Mesenchymal stem cell (in vitro differentiated cells and primary cell): ENCODE measurements at regions not wholly inside any gene's neighbourhood (a gene's known extent, or its start where the extent isn't known, plus 50 kb on each side); places are given as distances from the start of the nearest gene placed in this dataset.

ENCODE experiments used
- DNase-seq: peaks from one replicate; pipeline ENCODE4 v3.0.0-alpha.2; 2013
- H2AFZ ChIP-seq: one replicate; pipeline ENCODE4 v1.6.1; 2013; ENCODE audit warnings: low read depth, mild to moderate bottlenecking, control low read depth, inconsistent platforms, low read length, moderate library complexity
- H2AK5ac ChIP-seq: 2 replicates; pipeline ENCODE4 v1.6.1; 2013; ENCODE audit warnings: low read length, moderate library complexity, mild to moderate bottlenecking, inconsistent platforms; ENCODE audit not compliant: severe bottlenecking
- H2BK120ac ChIP-seq: one replicate; pipeline ENCODE4 v1.6.1; 2013; ENCODE audit warnings: low read depth, mild to moderate bottlenecking, inconsistent platforms, low read length, moderate library complexity
- H2BK12ac ChIP-seq, 2 experiments: one replicate each; pipeline ENCODE4 v1.6.1; 2013; ENCODE audit warnings: inconsistent platforms in 2 of 2, low read length in 2 of 2, mild to moderate bottlenecking in 2 of 2, moderate library complexity in 2 of 2, control low read depth in 1 of 2
- H2BK15ac ChIP-seq: one replicate; pipeline ENCODE4 v1.6.1; 2013; ENCODE audit warnings: mild to moderate bottlenecking, low read depth, inconsistent platforms; ENCODE audit not compliant: poor library complexity, severe bottlenecking
- H2BK5ac ChIP-seq: 2 replicates; pipeline ENCODE4 v1.6.1; 2013; ENCODE audit warnings: low read depth, mild to moderate bottlenecking, low read length, control low read depth, inconsistent platforms; ENCODE audit not compliant: poor library complexity, severe bottlenecking
- H3K14ac ChIP-seq, 2 experiments: one replicate each; pipeline ENCODE4 v1.6.1; 2013; ENCODE audit warnings: inconsistent platforms in 2 of 2, low read length in 2 of 2, control low read depth in 1 of 2, mild to moderate bottlenecking in 1 of 2, moderate library complexity in 1 of 2
- H3K18ac ChIP-seq, 2 experiments: one replicate each; pipeline ENCODE4 v1.6.1; 2013; ENCODE audit warnings: inconsistent platforms in 2 of 2, low read length in 2 of 2, control low read depth in 1 of 2, low read depth in 1 of 2, mild to moderate bottlenecking in 1 of 2
- H3K23ac ChIP-seq, 2 experiments: one replicate each; pipeline ENCODE4 v1.6.1; 2013; ENCODE audit warnings: inconsistent platforms in 2 of 2, low read length in 2 of 2, mild to moderate bottlenecking in 2 of 2, moderate library complexity in 2 of 2, control low read depth in 1 of 2
- H3K27ac ChIP-seq: 2 replicates; pipeline ENCODE4 v1.5.1; 2013; ENCODE audit warnings: mild to moderate bottlenecking, moderate library complexity, low read length, control low read depth, inconsistent platforms; ENCODE audit not compliant: poor library complexity, severe bottlenecking
- H3K27me3 ChIP-seq, 2 experiments: 2 replicates each; pipeline versions ENCODE4 v1.6.1 to v1.7.0; 2013; ENCODE audit warnings: low read length in 2 of 2, mild to moderate bottlenecking in 2 of 2, moderate library complexity in 2 of 2, control low read depth in 1 of 2, inconsistent platforms in 1 of 2; ENCODE audit not compliant: control insufficient read depth in 1 of 2, insufficient read depth in 1 of 2
- H3K36me3 ChIP-seq, 2 experiments: 2 replicates each; pipeline versions ENCODE4 v1.6.1 to v1.7.0; 2013; ENCODE audit warnings: low read length in 2 of 2, control low read depth in 1 of 2, inconsistent platforms in 1 of 2, low read depth in 1 of 2, mild to moderate bottlenecking in 1 of 2; ENCODE audit not compliant: insufficient read depth in 2 of 2, control insufficient read depth in 1 of 2
- H3K4ac ChIP-seq, 2 experiments: one replicate each; pipeline ENCODE4 v1.6.1; 2013; ENCODE audit warnings: inconsistent platforms in 2 of 2, low read length in 2 of 2, mild to moderate bottlenecking in 2 of 2, moderate library complexity in 2 of 2, control low read depth in 1 of 2, low read depth in 1 of 2
- H3K4me1 ChIP-seq: 2 replicates; pipeline ENCODE4 v1.6.1; 2013; ENCODE audit warnings: low read depth, low read length, control low read depth; ENCODE audit not compliant: control insufficient read depth, insufficient read depth
- H3K4me2 ChIP-seq: 2 replicates; pipeline ENCODE4 v1.6.1; 2013; ENCODE audit warnings: low read length, mild to moderate bottlenecking, inconsistent platforms; ENCODE audit not compliant: poor library complexity, severe bottlenecking
- H3K4me3 ChIP-seq, 2 experiments: 2 replicates each; pipeline versions ENCODE4 v1.5.1 to v1.7.0; 2013; ENCODE audit warnings: low read length in 2 of 2, mild to moderate bottlenecking in 2 of 2, control low read depth in 1 of 2, low read depth in 1 of 2; ENCODE audit not compliant: insufficient read depth in 1 of 2
- H3K79me1 ChIP-seq: replicated peaks from 2 replicates; pipeline ENCODE4 v1.6.1; 2013; ENCODE audit warnings: mild to moderate bottlenecking, control low read depth, low read length, inconsistent platforms; ENCODE audit not compliant: poor library complexity, severe bottlenecking
- H3K9ac ChIP-seq: 2 replicates; pipeline ENCODE4 v1.7.0; 2013; ENCODE audit warnings: mild to moderate bottlenecking, low read length, moderate library complexity
- H3K9me3 ChIP-seq: 2 replicates; pipeline ENCODE4 v1.7.0; 2013; ENCODE audit warnings: mild to moderate bottlenecking, low read length; ENCODE audit not compliant: control insufficient read depth
- H4K8ac ChIP-seq: one replicate; pipeline ENCODE4 v1.6.1; 2013; ENCODE audit warnings: inconsistent platforms, mild to moderate bottlenecking, low read length, moderate library complexity
- H4K91ac ChIP-seq: one replicate; pipeline ENCODE4 v1.6.1; 2013; ENCODE audit warnings: mild to moderate bottlenecking, low read length, inconsistent platforms
- WGBS: methylation state at CpG from one replicate; pipeline ENCODE4 v1.1.7; 2013; ENCODE audit warnings: mixed read lengths; 5-methylcytosine and 5-hydroxymethylcytosine counted together

DNA sequence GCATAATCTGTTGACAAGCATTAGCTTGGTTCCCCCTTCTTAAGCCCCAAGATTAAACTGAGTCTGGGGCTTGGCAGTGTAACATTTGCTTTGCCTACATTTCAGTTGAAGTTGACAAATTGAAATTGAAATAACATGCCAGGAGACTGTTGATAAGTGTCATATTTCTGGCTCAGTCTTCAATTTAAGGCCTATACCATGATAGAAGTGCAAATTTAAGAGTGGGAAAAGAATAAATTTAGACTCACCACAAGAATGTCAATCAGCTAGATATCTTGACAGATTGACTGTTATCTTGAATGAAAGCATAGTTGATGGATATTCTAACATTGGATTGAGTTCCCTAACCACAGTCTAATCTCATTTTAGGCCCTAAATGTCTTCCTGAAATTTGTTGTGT, 117.6 kb downstream of the MAGEB17 start:
- no peak overlapping the region for H2BK5ac ChIP-seq
- no peak overlapping the region for H4K8ac ChIP-seq
- no peak overlapping the region for H3K23ac ChIP-seq
- no peak overlapping the region for H4K91ac ChIP-seq
- H3K18ac ChIP-seq, result no peak overlapping the region
- H2AFZ ChIP-seq, result no peak overlapping the region
- peaks cover 0 to 5% of the 10 kb centered on the region in 2 experiments for H3K27me3 ChIP-seq
- H3K14ac ChIP-seq, result no peak overlapping the region
- H2BK12ac ChIP-seq, result no peak overlapping the region
- no peak overlapping the region for H3K4me2 ChIP-seq
- H3K9ac ChIP-seq, result no peak overlapping the region
- no peak overlapping the region for H2BK120ac ChIP-seq
- H2AK5ac ChIP-seq, result no peak overlapping the region
- no peaks in the 10 kb centered on the region for H3K36me3 ChIP-seq
- H2BK15ac ChIP-seq, result no peak overlapping the region
- no peaks in the 10 kb centered on the region for H3K79me1 ChIP-seq
- H3K9me3 ChIP-seq, result no peaks in the 10 kb centered on the region
- H3K4me3 ChIP-seq, result no peak overlapping the region
- no peak overlapping the region for H3K27ac ChIP-seq
- no peaks in the 10 kb centered on the region for H3K4me1 ChIP-seq
- no peak for DNase-seq
- H3K4ac ChIP-seq, result no peak overlapping the region

DNA sequence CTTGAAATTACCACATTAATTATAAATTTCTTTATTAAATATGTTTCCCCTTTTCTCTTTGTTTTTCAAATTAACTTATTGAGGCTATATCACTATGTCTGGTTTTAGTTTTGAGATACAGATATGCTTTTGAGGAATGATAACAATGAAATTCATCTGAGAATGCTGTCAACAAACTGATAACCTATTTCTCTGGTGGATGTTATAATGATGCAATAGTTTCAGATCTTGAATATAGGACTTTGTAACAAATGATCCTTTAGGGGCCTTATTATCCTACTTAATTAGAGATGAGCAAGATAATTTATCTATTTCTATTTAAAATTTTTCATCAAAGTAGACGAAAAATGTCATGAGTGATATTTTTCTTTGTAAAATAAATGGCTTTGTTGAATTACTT, 123.7 kb downstream of the MAGEB17 start:
- H3K79me1 ChIP-seq, result no peaks in the 10 kb centered on the region
- H3K36me3 ChIP-seq, result no peaks in the 10 kb centered on the region
- WGBS, result no CpG with 5 or more reads among the region's 1 CpG

DNA sequence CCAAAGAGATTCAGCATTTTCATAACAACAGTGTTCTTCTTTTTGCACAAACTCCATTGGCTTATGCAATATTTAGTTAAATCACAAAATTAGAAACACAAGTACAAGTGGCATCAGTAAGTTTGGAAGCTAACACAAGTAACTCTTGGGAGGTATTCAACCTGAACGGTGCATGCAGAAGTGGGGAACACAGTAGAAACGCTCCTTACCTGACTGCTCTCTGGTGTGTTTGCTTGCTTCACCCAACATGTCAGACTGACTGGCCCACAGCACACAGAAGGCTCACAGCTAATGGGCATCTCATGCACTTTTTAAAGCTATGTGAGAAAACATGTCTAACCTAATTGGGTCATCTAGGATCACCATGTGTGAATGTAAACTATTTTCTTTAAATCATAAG, 133.6 kb downstream of the MAGEB17 start:
- Histone ChIP-seq H3K36me3 (no peaks in the 10 kb centered on the region), H3K18ac (no peak overlapping the region), H4K91ac (no peak overlapping the region), H3K9ac (no peak overlapping the region), H3K23ac (no peak overlapping the region), H3K9me3 (no peaks in the 10 kb centered on the region), H2BK15ac (no peak overlapping the region), H3K4me2 (no peak overlapping the region), H3K14ac (no peak overlapping the region), H2AK5ac (no peak overlapping the region), H3K79me1 (no peaks in the 10 kb centered on the region), H4K8ac (no peak overlapping the region), H3K4me1 (no peaks in the 10 kb centered on the region), H2BK5ac (no peak overlapping the region), H3K27me3 (peaks cover 0 to 31% of the 10 kb centered on the region in 2 experiments), H2BK120ac (no peak overlapping the region), H3K4ac (no peak overlapping the region), H3K27ac (no peak overlapping the region), H2AFZ (no peak overlapping the region), H3K4me3 (no peak overlapping the region), H2BK12ac (no peak overlapping the region)
- WGBS, result 94% methylated on average over 2 of the region's 2 CpGs
- no peak for DNase-seq

More for the DNA sequence above, 123.7 kb downstream of the MAGEB17 start:
- Histone ChIP-seq H2BK5ac (no peak overlapping the region), H3K4ac (no peak overlapping the region), H2AFZ (no peak overlapping the region), H3K9ac (no peak overlapping the region), H3K14ac (no peak overlapping the region), H2AK5ac (no peak overlapping the region), H3K4me3 (no peak overlapping the region), H3K27ac (no peak overlapping the region), H3K9me3 (no peaks in the 10 kb centered on the region), H4K91ac (no peak overlapping the region), H3K18ac (no peak overlapping the region), H2BK15ac (no peak overlapping the region), H3K4me2 (no peak overlapping the region), H3K23ac (no peak overlapping the region), H3K27me3 (no peaks in the 10 kb centered on the region), H4K8ac (no peak overlapping the region), H2BK120ac (no peak overlapping the region), H2BK12ac (no peak overlapping the region), H3K4me1 (no peaks in the 10 kb centered on the region)
- DNase-seq, result no peak

DNA sequence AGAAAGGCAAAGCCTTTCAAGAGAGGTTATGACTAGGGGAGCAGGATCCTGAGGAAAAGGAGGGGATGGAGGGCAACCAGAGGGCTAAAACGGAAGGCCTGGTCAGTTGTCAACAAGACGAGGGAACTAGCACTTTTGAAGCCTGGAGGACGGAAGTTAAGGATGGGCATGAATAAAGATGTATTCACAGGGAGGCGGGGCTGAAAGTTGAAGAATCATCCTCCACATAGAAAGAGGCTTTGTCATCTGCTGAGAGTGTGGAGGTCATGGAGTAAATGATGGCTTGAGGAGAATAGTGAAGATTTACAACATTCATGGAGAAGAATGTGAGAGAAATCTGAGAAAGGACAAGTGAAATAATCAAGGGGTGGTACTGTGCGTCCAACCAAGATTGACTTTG, 137.5 kb downstream of the MAGEB17 start:
- Histone ChIP-seq H3K9me3 (no peaks in the 10 kb centered on the region), H3K18ac (no peak overlapping the region), H4K91ac (no peak overlapping the region), H3K23ac (no peak overlapping the region), H3K4me2 (no peak overlapping the region), H3K14ac (no peak overlapping the region), H2AFZ (no peak overlapping the region), H3K4ac (no peak overlapping the region), H3K4me3 (no peak overlapping the region), H2AK5ac (no peak overlapping the region), H2BK120ac (no peak overlapping the region), H3K27ac (no peak overlapping the region), H4K8ac (no peak overlapping the region), H3K79me1 (no peaks in the 10 kb centered on the region), H3K9ac (no peak overlapping the region), H2BK5ac (no peak overlapping the region), H3K36me3 (no peaks in the 10 kb centered on the region), H2BK15ac (no peak overlapping the region), H3K27me3 (peaks cover 0 to 23% of the 10 kb centered on the region in 2 experiments), H2BK12ac (no peak overlapping the region), H3K4me1 (no peaks in the 10 kb centered on the region)
- 91% methylated on average over 5 of the region's 5 CpGs for WGBS
- no peak for DNase-seq
